Right lung (tissue), 2 donors: ENCODE measurements at regions not wholly inside any gene's neighbourhood (a gene's known extent, or its start where the extent isn't known, plus 50 kb on each side); places are given as distances from the start of the nearest gene placed in this dataset.
"Not testable (repeated sequence)": the region's sequence is repeated elsewhere in the genome, so short reads cannot be mapped to it uniquely, and the experiment has no call there.

Experiments used
- DNase-seq, 2 donors: peaks; one replicate each; pipeline ENCODE4 v3.0.0-alpha.2; 2013

DNA sequence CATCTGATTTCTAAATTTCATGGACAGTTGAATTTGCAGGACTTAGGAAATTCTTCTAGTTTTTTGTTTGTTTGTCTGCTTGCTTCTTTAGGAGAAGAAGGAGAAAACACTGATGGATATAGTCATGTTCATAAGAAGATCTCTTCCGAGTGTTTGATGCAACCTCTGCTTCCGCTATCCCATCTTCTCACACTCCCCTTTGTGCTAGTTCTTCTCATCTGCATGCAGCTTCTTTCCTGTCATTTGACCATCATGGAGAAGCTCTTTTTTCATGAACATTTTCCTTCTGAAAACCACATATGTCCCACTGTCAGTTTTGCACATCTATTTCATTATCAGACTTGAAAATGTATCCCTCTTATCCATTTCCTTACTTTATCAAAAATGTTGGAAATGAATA, 346.9 kb upstream of the PRKCQ start:
- no peak for DNase-seq

DNA sequence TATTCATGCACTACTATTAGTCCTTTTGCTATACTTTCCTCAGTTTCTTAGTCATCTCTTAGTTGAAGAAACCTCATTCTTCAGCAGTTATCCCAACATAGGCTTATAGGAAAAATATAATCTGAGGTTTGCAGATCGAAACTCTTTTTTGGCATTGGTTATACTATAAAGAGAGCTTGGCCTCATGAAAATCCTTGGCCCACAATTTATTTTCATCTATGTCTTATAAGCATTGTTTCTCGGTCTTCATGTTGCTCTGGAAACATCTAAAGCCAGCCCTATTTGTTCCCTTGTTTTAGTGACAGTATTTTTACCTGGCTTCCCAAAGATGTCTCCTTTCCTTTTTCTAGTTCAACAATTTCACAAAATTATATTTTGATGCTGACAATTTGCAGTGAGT, 345.1 kb upstream of the PRKCQ start:
- DNase-seq = no peak

DNA sequence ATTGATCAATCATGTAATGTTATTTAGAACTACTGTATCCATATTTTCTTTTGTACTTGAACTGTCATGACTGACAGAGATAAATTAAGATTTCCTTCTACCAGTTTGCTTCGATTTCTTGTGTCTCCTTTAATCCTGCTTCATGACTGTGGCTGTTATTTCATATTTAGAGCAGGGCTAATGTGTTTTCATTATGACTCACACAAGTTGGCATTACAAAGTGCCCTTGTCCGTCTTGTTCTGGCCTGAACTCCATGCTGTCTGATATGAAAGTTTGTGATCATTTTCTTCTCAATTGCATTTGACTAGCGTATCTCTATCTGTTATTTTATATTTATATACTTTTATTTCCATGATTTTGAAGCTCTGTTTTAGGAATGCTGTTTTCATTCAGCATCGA, 344.1 kb upstream of the PRKCQ start:
- no peak for DNase-seq

DNA sequence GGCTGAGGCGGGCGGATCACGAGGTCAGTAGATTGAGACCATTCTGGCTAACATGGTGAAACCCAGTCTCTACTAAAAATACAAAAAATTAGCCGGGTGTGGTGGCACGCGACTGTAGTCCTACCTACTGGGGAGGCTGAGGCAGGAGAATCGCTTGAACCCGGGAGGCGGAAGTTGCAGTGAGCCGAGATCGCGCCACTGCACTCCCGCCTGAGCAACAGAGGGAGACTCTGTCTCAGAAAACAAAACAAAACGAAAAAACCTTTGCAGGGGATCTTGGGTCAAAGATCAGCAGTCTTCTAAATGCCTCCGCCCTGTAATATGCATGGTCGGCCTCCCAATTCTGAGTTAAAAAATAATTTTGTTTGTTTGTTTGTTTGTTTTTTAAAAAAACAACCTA, 340.9 kb upstream of the PRKCQ start:
- DNase-seq = not testable (repeated sequence)

DNA sequence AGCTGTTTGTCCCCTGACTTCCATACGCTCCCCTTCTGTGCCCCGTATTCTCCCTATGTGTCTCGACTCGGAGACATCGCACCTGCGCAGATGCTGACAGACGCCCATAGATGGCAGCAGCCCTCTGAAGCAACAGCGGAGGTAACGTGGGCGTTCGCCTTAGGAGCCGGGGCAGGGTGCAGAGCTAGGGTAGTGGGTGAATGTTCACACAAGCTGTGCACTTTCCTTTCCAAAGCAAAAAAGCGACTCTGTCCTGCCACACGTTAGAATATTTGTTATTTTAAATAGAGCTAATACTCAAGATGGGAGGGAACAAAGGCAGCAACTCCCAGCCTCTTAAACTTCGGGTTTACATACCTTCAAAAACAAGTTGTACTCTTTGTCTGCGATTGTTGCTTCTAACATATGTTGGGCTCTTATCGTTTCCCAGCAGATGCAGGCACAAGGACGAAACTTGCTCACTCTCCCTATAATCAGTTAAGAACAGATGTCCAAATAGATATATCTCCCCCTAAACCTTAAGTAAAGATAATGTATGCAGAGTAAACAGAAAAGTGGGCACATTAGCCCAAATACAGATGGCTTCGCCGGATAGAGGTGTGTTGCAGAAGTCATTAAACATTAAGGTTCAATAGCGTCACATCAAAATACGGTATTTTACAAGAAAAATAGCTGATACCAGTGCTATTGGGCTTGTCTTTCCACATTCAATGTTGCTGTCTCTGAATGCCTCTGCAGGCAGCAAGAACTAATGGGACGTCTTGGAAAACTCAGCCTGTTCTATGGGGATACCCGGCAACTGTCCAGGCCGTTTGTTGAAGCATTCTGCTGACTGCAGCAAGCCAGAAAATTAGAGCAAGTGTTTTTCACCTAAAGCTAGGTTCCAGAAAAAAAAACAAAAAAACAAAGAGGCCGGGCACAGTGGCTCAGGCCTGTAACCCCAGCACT, 340.3 kb upstream of the PRKCQ start:
- DNase-seq = peak in 1 of 2 donors; percentile 40

DNA sequence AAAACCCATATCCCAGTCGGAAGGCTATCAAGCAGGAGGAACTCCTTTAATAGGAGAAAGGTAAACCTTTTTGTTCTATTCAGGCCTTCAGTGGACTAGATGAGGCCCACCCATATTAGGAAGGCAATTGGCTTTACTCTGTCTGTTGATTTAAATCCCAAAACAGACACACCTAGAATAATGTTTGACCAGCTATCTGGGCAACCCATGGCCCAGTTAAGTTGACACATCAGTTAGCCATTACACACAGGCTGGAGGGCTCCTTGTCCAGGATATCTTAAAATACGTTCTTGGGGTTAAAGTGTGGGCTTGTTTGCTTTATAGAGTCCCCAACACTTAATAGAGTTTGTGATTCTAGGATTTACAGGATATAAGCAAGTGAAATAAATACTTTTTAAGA, 339.0 kb upstream of the PRKCQ start:
- DNase-seq = no peak

DNA sequence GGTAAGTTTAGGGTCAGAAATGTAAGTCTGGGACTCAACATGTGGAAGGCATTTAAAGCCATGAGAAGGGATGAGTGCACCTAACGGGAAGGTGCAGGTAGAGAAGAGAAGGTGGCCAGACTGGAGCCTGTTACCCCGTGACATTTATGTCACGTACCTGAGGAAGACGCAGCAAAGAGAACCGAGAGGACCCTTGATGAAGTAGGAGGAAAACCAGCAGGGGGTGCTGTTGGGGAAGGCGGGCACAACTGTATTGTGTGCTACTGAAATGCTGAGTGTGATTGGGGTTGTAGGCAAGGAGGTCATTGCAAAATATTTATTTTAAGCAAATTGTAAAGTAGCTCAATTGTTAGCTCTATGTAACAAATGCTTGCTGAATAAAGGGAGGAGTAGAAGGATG, 338.2 kb upstream of the PRKCQ start:
- DNase-seq = no peak

DNA sequence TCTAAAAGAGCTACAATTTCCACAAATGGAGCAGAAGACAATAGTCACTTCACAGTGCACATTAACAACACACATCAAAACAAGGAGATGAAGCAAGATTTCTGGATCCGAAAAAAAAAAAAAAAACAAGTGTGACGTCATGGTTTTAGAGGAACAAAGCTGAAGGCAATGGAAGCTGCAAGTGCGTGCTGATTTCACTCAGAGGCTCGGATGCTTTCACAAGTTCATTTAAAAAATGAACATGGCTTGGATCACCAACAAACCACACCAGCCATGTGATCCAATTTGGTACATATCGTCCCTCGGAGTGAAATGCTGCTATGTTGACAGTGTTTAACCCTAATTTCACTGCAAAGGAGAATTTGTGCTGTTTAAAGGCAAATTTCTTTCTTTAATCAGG, 337.0 kb upstream of the PRKCQ start:
- DNase-seq = no peak

DNA sequence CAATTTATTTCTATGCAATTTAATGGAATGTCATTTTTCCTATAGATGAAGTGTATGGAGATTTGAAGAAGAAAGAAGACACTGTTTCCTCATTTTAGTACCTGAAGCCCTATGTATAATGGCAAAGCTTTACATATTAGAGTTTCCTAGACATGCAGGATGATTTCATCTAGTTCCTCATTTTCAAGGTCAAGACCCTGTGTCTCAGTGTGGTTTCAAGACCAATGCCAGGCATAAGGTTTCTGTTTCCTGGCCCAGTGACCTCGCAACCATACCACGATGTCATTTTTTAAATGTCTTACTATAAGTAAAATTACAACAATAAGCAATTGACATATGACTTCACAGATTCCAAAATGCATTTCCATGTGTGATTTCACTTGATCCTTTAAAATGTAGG, 336.5 kb upstream of the PRKCQ start:
- no peak for DNase-seq

DNA sequence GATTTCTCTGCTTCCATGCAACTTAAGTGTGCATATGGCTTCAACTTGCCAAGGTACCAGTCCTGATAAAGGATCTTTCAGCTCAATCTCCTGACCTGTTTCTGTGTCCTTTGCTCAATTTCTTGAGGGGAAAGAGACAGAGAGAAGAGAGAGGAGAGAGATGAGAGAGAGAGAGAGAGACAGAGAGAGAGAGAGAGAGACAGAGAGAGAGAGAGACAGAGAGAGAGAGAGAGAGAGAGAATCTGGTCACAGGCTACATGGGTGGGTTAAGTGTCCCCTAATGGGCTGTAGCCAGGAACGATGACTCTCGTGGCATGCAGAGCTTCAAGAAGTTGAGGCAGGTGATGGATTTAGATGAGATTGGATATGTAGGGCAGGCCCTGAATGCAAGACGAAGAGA, 335.2 kb upstream of the PRKCQ start:
- no peak for DNase-seq

DNA sequence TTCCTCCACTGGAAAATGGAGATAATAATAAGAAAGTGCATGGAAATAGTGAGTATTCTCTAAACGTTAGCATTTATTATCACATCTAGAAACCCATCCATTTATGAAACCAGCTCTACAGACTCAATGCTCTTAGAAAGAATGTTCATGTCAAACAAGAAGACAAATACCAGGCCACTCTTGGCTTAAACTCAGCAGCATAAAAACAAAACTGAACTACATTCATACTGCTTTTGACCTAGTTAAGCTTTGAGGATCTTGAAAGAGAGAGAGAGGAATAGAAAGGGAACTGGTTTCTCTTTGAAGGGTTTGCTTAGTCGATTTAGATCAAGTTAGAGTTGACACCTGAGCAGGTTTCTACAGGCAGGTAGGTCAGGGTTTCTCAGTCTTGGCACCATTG, 332.9 kb upstream of the PRKCQ start:
- no peak for DNase-seq

DNA sequence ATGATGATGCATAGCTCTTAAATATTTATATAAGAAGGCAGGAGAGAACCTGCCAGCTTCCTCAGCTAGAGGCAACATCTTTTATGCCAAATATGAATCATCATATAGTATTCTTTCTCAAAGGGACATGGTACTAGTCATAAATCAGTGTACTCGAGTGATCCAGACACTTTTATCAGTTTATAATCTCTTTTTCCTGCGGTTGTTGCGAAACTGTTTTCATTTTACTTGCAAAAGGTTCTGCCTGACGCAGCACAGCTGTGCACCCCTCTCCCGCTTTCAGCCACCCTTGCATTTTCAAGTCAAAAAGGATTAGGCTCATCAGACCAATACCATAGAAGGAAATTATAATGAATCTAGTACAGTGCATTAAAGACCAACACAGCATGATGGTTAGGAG, 332.3 kb upstream of the PRKCQ start:
- peak; percentile 60 for DNase-seq

DNA sequence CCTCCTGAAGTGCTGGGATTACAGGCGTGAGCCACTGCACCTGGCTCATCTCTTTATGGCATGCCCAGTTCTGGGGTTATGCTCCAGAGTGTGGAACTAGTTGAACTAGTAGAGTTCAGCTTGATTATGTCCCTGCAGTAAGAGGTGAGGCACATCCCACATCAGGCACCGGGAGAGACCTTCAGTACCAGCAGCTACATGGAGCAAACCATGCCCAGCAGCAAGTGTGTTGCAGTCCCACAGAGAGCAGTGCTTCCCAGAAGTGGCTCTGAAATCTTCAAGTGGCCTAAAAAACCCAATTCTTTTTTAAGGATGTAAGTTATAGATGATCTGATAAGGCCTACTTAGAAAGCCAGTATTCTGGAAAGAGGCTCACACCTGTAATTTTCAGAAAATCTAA, 331.9 kb upstream of the PRKCQ start:
- no peak for DNase-seq

DNA sequence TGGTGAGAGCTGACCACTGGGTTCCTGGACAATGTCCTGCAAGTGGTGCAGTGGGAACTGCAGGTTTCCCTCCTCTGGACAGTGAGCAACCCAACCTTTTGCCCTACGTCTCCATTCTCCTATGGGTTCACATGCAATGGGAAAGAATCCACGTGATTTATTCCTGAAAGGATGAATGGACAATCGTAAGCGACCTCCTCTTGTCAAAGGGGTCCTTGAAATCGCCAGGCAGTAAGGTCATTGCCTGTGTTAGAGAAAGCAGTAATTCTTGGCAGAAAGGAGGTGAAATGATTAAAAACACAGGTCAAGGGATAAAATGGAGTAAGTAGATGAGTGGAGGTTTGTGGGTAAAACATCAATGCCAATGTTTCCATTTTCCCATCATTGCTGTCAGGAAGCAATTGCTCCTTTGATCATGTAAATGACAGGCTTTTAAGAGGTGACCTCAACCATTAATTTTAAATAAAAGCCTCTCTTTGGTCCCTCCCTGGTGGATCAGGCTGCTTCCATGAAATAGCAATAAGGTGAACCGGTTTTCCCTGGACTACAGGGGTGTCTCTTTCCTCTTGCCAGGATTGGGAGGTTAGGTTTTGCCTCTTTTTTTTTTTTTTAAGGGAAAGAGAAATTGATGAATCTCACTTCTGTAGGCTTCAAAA, 330.0 kb upstream of the PRKCQ start:
- DNase-seq = no peak

DNA sequence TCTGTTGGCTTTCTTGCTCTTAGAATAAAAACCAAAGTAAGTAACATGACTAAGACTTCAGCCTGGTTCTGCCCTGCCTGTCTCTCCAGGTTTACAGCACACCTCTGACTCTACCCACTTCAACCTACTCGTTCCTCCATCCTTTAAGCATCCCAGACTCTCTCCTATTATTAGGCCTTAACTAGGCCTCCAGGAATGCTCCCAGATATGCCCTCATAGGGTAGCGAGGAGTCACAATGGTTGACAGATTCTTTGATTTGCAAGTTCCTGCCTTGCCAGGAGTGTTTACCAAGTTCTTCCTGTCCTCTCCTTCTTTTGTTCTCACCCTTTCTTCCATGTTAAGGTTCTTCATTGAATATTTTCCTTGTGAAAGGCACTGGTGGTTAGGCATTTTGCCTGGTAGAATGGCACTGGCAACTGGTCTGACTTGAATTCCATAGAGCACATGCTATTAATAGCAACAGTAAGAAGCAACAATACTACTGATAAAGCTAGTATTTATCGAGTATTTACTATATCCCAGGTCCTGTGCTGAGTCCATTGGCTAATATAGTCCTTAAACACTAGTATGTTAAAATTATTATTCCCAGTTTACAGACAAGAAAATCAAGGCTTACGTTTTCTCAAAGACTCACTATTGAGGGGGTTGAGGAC, 327.9 kb upstream of the PRKCQ start:
- no peak for DNase-seq

DNA sequence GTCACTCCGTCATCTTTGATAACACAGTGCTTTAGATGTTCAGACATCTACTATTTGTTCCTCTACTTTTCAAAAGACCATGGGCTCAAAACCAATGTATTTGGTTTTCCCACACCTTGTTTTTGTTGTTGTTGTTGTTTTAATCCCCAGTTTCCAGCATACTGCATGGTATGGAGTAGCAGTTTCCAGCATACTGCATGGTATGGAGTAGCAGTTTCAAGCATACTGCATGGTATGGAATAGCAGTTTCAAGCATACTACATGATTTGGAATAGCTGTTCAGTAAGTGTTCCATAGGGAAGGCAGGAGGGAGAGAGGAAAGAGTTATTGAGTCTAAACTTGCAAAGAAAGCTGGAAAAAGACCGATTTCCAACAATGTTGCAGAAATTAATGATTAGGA, 314.3 kb upstream of the PRKCQ start:
- no peak for DNase-seq

DNA sequence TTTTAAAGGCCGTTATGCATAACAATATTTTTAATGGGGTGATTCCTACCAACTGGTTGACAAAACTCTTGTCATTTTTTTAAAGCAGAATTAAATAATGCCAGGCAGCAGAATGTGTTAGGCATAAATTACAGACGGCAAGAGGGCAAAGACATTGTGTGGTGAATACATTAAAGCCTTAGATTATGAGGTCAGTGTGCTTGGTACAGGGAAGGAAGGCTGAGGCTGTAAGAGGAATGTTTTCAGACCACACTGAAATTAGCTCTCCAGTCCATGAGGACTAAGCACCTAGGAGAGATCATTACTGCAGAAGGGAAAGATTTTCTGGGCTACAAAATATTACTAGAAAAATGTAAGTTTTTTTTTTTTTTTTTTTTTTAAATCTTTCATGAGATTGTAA, 312.8 kb upstream of the PRKCQ start:
- DNase-seq = no peak

DNA sequence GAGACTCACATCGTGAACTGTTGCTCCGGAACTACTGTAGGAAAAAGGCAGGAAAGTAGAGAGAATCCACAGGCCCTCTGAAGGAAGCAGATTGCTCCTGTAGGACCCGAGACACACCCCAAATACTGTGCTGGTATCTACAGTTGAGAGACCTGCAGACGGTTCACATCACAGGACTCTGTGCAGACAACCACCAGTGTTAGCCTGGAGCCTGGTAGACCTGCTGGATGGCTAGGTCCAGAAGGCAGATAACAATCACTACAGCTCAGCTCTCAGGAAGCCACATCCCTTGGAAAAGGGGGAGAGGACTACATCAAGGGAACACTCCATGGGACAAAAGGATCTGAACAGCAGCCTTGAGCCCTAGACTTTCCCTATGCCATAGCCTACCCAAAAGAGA, 311.8 kb upstream of the PRKCQ start:
- no peak for DNase-seq

DNA sequence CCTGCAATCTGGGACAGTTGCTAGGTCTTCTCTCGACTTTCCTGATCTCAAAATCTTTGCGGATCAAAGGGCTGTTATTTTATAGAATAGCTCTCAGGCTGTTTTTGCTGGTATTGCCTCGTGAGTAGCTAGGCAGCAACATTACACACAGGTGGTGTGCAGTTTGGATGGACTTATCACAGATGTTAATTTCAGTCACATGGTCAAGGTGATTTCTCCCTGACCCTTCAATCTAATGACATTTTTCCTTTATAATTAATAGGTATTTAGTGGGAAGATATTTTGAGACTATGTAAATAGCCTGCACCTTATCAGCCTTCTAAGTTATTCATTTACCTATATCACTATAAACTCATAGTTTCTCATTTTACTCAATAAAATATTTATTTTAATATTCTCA, 309.6 kb upstream of the PRKCQ start:
- no peak for DNase-seq

DNA sequence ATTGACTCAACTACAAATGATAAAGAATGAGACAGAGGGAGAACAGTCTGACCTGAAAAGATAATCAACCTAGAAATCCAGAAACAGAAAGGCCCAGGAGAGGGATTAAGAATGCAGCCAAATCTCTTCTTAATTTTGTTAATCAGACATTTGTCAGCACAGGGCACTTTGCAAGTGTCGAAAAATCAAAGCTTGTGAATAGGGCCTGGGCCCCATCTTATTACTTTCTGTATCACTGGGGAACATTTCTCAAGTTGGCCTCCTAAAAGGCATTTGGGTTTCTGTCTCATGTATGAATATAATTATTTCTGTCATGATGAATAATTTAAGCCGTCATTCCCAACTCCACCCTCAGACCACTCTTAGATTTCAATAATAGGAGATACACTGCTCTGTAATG, 308.4 kb upstream of the PRKCQ start:
- DNase-seq = no peak

DNA sequence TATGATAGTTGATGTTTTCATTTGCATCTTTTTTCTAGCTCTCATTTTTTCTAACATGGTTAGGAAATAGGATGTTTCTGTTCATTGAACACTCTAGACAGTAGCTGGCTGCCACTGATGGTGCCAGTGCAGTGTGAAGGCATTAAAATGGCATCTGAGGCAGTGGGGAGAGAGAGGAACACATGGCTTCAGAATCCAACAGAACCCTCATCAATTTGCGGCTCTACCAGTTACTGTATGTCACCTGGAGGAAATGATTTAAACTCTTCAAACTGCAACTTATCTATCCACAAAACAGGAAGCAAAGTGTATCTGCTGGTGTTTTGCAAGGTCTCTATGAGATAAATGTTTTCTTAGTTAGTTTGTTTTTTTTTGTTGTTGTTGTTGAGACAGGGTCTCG, 305.2 kb upstream of the PRKCQ start:
- no peak for DNase-seq

DNA sequence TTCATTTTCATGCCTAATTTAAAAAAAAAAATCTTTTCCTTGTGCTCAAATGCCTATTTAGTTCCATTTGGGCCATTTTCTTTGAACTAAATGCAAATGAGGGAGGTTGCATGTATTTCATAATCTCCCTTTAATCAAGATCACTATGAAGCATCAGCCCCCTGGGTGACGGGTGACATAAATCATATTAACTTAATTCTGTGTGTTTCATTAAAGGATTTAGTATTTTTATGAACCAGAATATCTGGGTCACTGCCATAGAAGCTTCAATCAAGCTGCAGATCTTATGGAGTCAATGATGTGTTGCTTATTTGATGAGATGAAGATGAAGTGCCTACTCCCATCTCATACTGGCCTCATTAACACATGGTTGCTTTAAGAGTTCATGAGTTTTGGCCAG, 301.9 kb upstream of the PRKCQ start:
- peak in 1 of 2 donors; percentile 12 for DNase-seq
